SK-N-SH (cell line): ENCODE measurements at regions not wholly inside any gene's neighbourhood (a gene's known extent, or its start where the extent isn't known, plus 50 kb on each side); places are given as distances from the start of the nearest gene placed in this dataset.

Experiments used
- JUND ChIP-seq: IDR thresholded peaks from 2 replicates; pipeline ENCODE4 v1.4.0; 2012
- REST ChIP-seq: IDR thresholded peaks from 2 replicates; pipeline ENCODE4 v1.6.1; 2012; ENCODE audit warnings: mild to moderate bottlenecking, low read depth, low read length, moderate library complexity

- TF ChIP-seq REST (no peak), JUND (no peak)
Observed at GRCh38 chr13:64417581-64417980, 2812.6 kb downstream of the PCDH9 start.
